Endothelial cell of umbilical vein (primary cell): ENCODE measurements at regions not wholly inside any gene's neighbourhood (a gene's known extent, or its start where the extent isn't known, plus 50 kb on each side); places are given as distances from the start of the nearest gene placed in this dataset.

Experiments
- BruUV-seq: library from RNA; stranded (reverse); fragments of 400-500 nt; replicated peaks from 2 replicates; lab custom pipeline; 2021; lab: Mats Ljungman, UMichigan
- CTCF ChIA-PET: fragments of 300-600, 350-600 bp; sonication (Branson Sonifier 250); formaldehyde crosslinking; loops from one replicate; lab custom pipeline; 2021; ENCODE audit warnings: antibody characterized with exemption, inconsistent platforms; lab: Charles Lee
- POLR2A ChIA-PET: fragments of 300-600, 350-600 bp; sonication (Branson Sonifier 250); formaldehyde crosslinking; loops from one replicate; lab custom pipeline; 2021; ENCODE audit warnings: antibody characterized with exemption, inconsistent platforms; lab: Charles Lee
- DNase-seq: peaks from one replicate; pipeline ENCODE4 v3.0.0-alpha.2; 2011; ENCODE audit warnings: low read depth, low spot score
- FAIRE-seq: peaks from 2 replicates; lab custom pipeline; 2011; peaks lifted over from hg19 to GRCh38; lab: Jason Lieb, UNC
- H2AFZ ChIP-seq: 2 replicates; pipeline ENCODE4 v1.6.0; 2012; ENCODE audit warnings: low read depth, low read length, control low read depth, inconsistent platforms
- H3K27ac ChIP-seq: 2 replicates; pipeline ENCODE4 v1.5.1; 2011; ENCODE audit warnings: low read depth, mild to moderate bottlenecking, control low read depth, low read length, moderate library complexity; ENCODE audit not compliant: insufficient read depth
- H3K27me3 ChIP-seq, 2 experiments: 2 replicates each; pipeline versions ENCODE4 v1.6.0 to v1.6.1; 2011; ENCODE audit warnings: low read length in 2 of 2, mixed read lengths in 1 of 2; ENCODE audit not compliant: control insufficient read depth in 2 of 2, insufficient read depth in 2 of 2
- H3K36me3 ChIP-seq, 2 experiments: 2 replicates in 1 of 2; 3 replicates in 1 of 2; pipeline ENCODE4 v1.5.1; 2011; ENCODE audit warnings: low read length in 2 of 2, mild to moderate bottlenecking in 1 of 2, moderate library complexity in 1 of 2; ENCODE audit not compliant: control insufficient read depth in 2 of 2, insufficient read depth in 2 of 2; ENCODE audit errors: extremely low read depth in 1 of 2
- H3K4me1 ChIP-seq: 3 replicates; pipeline ENCODE4 v1.5.1; 2011; ENCODE audit warnings: mild to moderate bottlenecking, low read length; ENCODE audit not compliant: control insufficient read depth, insufficient read depth; ENCODE audit errors: extremely low read depth
- H3K4me2 ChIP-seq: 2 replicates; pipeline ENCODE4 v1.6.1; 2011; ENCODE audit warnings: low read length, control low read depth, mixed read lengths; ENCODE audit not compliant: insufficient read depth
- H3K4me3 ChIP-seq, 3 experiments: fragments of 200-600 bp in 1 of 3; sonication (generic), shearing (Covaris generic) in 1 of 3; replicated peaks in 1 of 3; 2 replicates each; pipeline ENCODE4 v1.5.1; 2011 to 2016; ENCODE audit warnings: control low read depth in 3 of 3, low read length in 3 of 3, mild to moderate bottlenecking in 2 of 3, inconsistent platforms in 1 of 3, low read depth in 1 of 3, moderate library complexity in 1 of 3; ENCODE audit not compliant: insufficient read depth in 1 of 3
- H3K79me2 ChIP-seq: 2 replicates; pipeline ENCODE4 v1.6.0; 2012; ENCODE audit warnings: low read length, inconsistent platforms; ENCODE audit not compliant: control insufficient read depth, insufficient read depth
- H3K9ac ChIP-seq: replicated peaks from 2 replicates; pipeline ENCODE3; 2011; ENCODE audit warnings: low read length, control low read depth; ENCODE audit not compliant: insufficient read depth; ENCODE audit errors: extremely low read depth
- H3K9me1 ChIP-seq: replicated peaks from 3 replicates; pipeline ENCODE4 v1.6.0; 2011; ENCODE audit warnings: mild to moderate bottlenecking, low read length; ENCODE audit not compliant: control insufficient read depth, insufficient read depth; ENCODE audit errors: extremely low read depth
- H3K9me3 ChIP-seq: replicated peaks from 2 replicates; pipeline ENCODE4 v1.5.1; 2012; ENCODE audit warnings: low read length, inconsistent platforms; ENCODE audit not compliant: control insufficient read depth, insufficient read depth
- H4K20me1 ChIP-seq: replicated peaks from 2 replicates; pipeline ENCODE3; 2011; ENCODE audit warnings: mild to moderate bottlenecking, low read length; ENCODE audit not compliant: control insufficient read depth, insufficient read depth; ENCODE audit errors: extremely low read depth
- EZH2 ChIP-seq: IDR thresholded peaks from 2 replicates; pipeline ENCODE4 v1.6.1; 2012; ENCODE audit warnings: borderline replicate concordance, low read depth, mild to moderate bottlenecking, moderate library complexity, low read length, inconsistent platforms; ENCODE audit not compliant: severe bottlenecking
- FOS ChIP-seq: IDR thresholded peaks from 2 replicates; pipeline ENCODE4 v1.6.1; 2011; ENCODE audit warnings: mild to moderate bottlenecking, low read length, moderate library complexity, borderline replicate concordance; ENCODE audit not compliant: insufficient read depth
- GATA2 ChIP-seq: IDR thresholded peaks from 2 replicates; pipeline ENCODE4 v1.7.0; 2011; ENCODE audit warnings: low read depth, mild to moderate bottlenecking, moderate library complexity, mixed read lengths, low read length; ENCODE audit not compliant: insufficient read length, insufficient read depth
- JUN ChIP-seq: IDR thresholded peaks from 2 replicates; pipeline ENCODE4 v1.6.1; 2011; ENCODE audit warnings: borderline replicate concordance, low read depth; ENCODE audit not compliant: insufficient read length, insufficient read depth
- MYC ChIP-seq: IDR thresholded peaks from one replicate; pipeline ENCODE4 v1.6.1; 2011; ENCODE audit warnings: mild to moderate bottlenecking, low read depth, low read length
- POLR2A ChIP-seq: IDR thresholded peaks from 2 replicates; pipeline ENCODE4 v1.6.1; 2012; ENCODE audit warnings: low read depth, mild to moderate bottlenecking, control low read depth, low read length
- POLR2AphosphoS5 ChIP-seq: IDR thresholded peaks from 2 replicates; pipeline ENCODE4 v1.6.1; 2012; ENCODE audit warnings: low read depth, mild to moderate bottlenecking, control low read depth, low read length, moderate library complexity; ENCODE audit not compliant: insufficient read depth
- dilution Hi-C: fragments of 300-500 bp; cut with MboI; formaldehyde crosslinking; loops from one replicate; pipeline ENCODE4 v1.15.0; 2019; ENCODE audit warnings: low sequenced_read_pairs; ENCODE audit not compliant: extremely low pct_ligation_motif_present
- intact Hi-C: fragments of 100-400 bp; cut with micrococcal nuclease; formaldehyde crosslinking; loops from one replicate; pipeline ENCODE4 v1.10.0; 2022
- TF ChIP-seq, protein P1 (sequence below): IDR thresholded peaks from 2 replicates; pipeline ENCODE4 v1.6.1; 2011; ENCODE audit not compliant: insufficient read depth, insufficient read length
- TF ChIP-seq, protein P2 (sequence below), 2 donors: IDR thresholded peaks; 1 replicate in 1 of 2; 2 replicates in 1 of 2; pipeline ENCODE4 v1.5.1; 2011; ENCODE audit warnings: low read length in 2 of 2, mild to moderate bottlenecking in 2 of 2, moderate library complexity in 2 of 2, control low read depth in 1 of 2, inconsistent platforms in 1 of 2, low read depth in 1 of 2; ENCODE audit not compliant: insufficient read depth in 1 of 2; ENCODE audit errors: extremely low read depth in 1 of 2

DNA sequence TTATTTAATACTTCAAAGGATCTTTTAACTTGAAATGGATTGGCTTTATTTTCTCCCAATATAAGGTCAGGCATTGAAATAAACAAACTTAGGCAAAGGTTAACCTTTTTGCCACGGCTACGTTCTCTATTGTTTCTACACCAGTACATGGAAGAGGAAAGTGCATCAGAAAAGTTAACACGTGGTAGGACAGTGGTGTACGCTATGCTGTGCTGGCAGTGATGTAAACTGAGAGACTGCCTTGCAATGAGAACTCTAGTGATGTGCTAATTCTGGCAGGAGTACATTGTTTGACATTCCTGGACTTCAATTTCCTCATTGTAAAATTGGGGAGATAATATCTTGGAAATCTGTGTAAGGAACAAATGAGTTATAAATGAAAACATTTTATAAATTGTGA, 208.2 kb downstream of the TMA16 start:
- intact Hi-C loops = no loop called here

More for the DNA sequence above, 208.2 kb downstream of the TMA16 start:
- Histone ChIP-seq H4K20me1 (no peaks in the 10 kb centered on the region), H2AFZ (no peak overlapping the region), H3K4me1 (no peaks in the 10 kb centered on the region), H3K27ac (no peak overlapping the region), H3K9me1 (no peaks in the 10 kb centered on the region), H3K79me2 (no peaks in the 10 kb centered on the region), H3K9me3 (no peaks in the 10 kb centered on the region), H3K27me3 (no peaks in the 10 kb centered on the region), H3K4me3 (no peak overlapping the region), H3K4me2 (no peak overlapping the region), H3K9ac (no peak overlapping the region), H3K36me3 (no peaks in the 10 kb centered on the region)
- no peak for DNase-seq
- no TSS peak for BruUV-seq
- dilution Hi-C loops = no loop called here
- no peak for FAIRE-seq
- CTCF ChIA-PET = no interaction called here
- TF ChIP-seq POLR2A (no peak), JUN (no peak), POLR2AphosphoS5 (no peak), GATA2 (no peak), EZH2 (no peak), FOS (no peak), MYC (no peak)
- TF ChIP-seq, protein P1, sequence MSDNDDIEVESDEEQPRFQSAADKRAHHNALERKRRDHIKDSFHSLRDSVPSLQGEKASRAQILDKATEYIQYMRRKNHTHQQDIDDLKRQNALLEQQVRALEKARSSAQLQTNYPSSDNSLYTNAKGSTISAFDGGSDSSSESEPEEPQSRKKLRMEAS = no peak
- TF ChIP-seq, protein P2, sequence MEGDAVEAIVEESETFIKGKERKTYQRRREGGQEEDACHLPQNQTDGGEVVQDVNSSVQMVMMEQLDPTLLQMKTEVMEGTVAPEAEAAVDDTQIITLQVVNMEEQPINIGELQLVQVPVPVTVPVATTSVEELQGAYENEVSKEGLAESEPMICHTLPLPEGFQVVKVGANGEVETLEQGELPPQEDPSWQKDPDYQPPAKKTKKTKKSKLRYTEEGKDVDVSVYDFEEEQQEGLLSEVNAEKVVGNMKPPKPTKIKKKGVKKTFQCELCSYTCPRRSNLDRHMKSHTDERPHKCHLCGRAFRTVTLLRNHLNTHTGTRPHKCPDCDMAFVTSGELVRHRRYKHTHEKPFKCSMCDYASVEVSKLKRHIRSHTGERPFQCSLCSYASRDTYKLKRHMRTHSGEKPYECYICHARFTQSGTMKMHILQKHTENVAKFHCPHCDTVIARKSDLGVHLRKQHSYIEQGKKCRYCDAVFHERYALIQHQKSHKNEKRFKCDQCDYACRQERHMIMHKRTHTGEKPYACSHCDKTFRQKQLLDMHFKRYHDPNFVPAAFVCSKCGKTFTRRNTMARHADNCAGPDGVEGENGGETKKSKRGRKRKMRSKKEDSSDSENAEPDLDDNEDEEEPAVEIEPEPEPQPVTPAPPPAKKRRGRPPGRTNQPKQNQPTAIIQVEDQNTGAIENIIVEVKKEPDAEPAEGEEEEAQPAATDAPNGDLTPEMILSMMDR (IDR thresholded peaks at IDR 0.05; ENCODE audit: extremely low read depth in 1 of 2, insufficient read depth in 1 of 2, low read depth in 1 of 2, low read length in 2 of 2) = no peak
- POLR2A ChIA-PET = no interaction called here
